ENCODE measurements at regions not wholly inside any gene's neighbourhood (a gene's known extent, or its start where the extent isn't known, plus 50 kb on each side); places are given as distances from the start of the nearest gene placed in this dataset.
A peak's percentile ranks its signal among the peaks of the same experiment; 100 is the strongest.

DNA sequence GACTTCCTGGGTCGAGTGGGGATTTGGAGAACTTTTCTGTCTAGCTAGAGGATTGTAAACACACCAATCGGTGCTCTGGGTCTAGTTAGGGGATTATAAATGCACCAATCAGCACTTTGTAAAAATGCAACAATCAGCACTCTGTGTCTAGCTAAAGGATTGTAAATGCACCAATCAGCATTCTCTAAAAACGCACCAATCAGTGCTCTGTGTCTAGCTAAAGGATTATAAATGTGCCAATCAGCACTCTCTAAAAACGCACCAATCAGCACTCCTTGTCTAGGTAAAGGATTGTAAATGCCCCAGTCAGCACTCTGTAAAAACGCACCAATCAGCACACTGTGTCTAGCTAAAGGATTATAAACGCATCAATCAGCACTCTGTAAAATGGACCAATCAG is 209.0 kb upstream of the SLC35B3 start:
- no peak for DNase-seq (ENCODE audit: low read depth, low spot score)
- H3K79me2 ChIP-seq (ENCODE audit: insufficient read depth, low read length), result no peaks in the 10 kb centered on the region
- no peak overlapping the region for H3K9ac ChIP-seq (ENCODE audit: low read length)
- no peaks in the 10 kb centered on the region for H3K4me1 ChIP-seq (ENCODE audit: control insufficient read depth in 1 of 2, insufficient read depth in 2 of 2, low read length in 2 of 2)
- intact Hi-C loops (cut with micrococcal nuclease), result no loop called here
- H3K4me2 ChIP-seq (ENCODE audit: low read length), result no peak overlapping the region
- ChIA-PET RAD21 (ENCODE audit: low non-redundant PET in 1 of 2, low total read pairs in 2 of 2, uncharacterized antibody in 2 of 2, unreplicated experiment in 2 of 2) (no interaction called here), CTCF (no interaction called here), POLR2A (no interaction called here)
- ATAC-seq, result no peak
- no peaks in the 10 kb centered on the region for H3K9me2 ChIP-seq (ENCODE audit: insufficient read depth)
- BruUV-seq (replicated peaks), result no TSS peak
- no peak overlapping the region for H3K27ac ChIP-seq (ENCODE audit: low read depth, low read length)
- no peaks in the 10 kb centered on the region for H3K36me3 ChIP-seq (ENCODE audit: control insufficient read depth in 1 of 2, insufficient read depth in 2 of 2, low read length in 2 of 2)
- no peaks in the 10 kb centered on the region for H4K20me1 ChIP-seq (ENCODE audit: insufficient read depth)
- H3K9me3 ChIP-seq (ENCODE audit: control insufficient read depth in 1 of 2, insufficient read depth in 1 of 2, low read depth in 1 of 2, low read length in 2 of 2), result no peaks in the 10 kb centered on the region
- H3K27me3 ChIP-seq (ENCODE audit: insufficient read depth, low read length), result no peaks in the 10 kb centered on the region
- no peak overlapping the region for H2AFZ ChIP-seq (ENCODE audit: low read depth, low read length, poor library complexity, severe bottlenecking)
- TF ChIP-seq JUND (IDR thresholded peaks at IDR 0.05) (no peak), SP1 (IDR thresholded peaks at IDR 0.05; ENCODE audit: low read depth) (0 out of 2 replicates have a peak, but pooled peaks have one; percentile 11)
- TF ChIP-seq, protein P1, sequence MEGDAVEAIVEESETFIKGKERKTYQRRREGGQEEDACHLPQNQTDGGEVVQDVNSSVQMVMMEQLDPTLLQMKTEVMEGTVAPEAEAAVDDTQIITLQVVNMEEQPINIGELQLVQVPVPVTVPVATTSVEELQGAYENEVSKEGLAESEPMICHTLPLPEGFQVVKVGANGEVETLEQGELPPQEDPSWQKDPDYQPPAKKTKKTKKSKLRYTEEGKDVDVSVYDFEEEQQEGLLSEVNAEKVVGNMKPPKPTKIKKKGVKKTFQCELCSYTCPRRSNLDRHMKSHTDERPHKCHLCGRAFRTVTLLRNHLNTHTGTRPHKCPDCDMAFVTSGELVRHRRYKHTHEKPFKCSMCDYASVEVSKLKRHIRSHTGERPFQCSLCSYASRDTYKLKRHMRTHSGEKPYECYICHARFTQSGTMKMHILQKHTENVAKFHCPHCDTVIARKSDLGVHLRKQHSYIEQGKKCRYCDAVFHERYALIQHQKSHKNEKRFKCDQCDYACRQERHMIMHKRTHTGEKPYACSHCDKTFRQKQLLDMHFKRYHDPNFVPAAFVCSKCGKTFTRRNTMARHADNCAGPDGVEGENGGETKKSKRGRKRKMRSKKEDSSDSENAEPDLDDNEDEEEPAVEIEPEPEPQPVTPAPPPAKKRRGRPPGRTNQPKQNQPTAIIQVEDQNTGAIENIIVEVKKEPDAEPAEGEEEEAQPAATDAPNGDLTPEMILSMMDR (IDR thresholded peaks at IDR 0.05 in 2 of 3, conservative IDR thresholded peaks at IDR 0.05 in 1 of 3; ENCODE audit: borderline replicate concordance in 1 of 3, insufficient read depth in 1 of 3, low read depth in 2 of 3, low read length in 2 of 3), result no peak
- no peak overlapping the region for H3K4me3 ChIP-seq (replicated peaks in 1 of 2; ENCODE audit: low read depth in 1 of 2, low read length in 2 of 2)

DNA sequence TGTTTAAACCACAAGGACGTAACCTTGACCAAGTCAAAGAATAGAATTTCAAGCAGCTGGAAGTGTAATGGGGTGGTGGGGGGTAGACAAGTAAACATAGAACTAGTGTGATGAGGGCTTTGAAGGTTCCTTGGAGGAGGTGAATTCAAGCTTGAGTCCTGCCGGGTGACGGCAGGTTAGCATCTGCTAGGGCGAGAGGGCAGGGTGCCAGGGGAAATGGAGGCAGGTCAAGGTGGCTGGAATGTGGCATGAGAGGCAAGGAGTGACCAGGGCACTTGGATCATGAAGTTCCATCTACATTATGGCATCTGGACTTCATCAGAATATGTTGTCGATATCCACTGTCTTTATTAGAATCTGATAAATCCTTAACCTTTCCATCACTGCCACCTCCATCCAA is 207.5 kb upstream of the SLC35B3 start:
- Histone ChIP-seq H3K9me3 (ENCODE audit: control insufficient read depth in 1 of 2, insufficient read depth in 1 of 2, low read depth in 1 of 2, low read length in 2 of 2) (no peaks in the 10 kb centered on the region), H3K27me3 (ENCODE audit: insufficient read depth, low read length) (no peaks in the 10 kb centered on the region), H4K20me1 (ENCODE audit: insufficient read depth) (no peaks in the 10 kb centered on the region), H3K36me3 (ENCODE audit: control insufficient read depth in 1 of 2, insufficient read depth in 2 of 2, low read length in 2 of 2) (no peaks in the 10 kb centered on the region), H3K79me2 (ENCODE audit: insufficient read depth, low read length) (no peaks in the 10 kb centered on the region), H3K9me2 (ENCODE audit: insufficient read depth) (no peaks in the 10 kb centered on the region), H3K4me3 (replicated peaks in 1 of 2; ENCODE audit: low read depth in 1 of 2, low read length in 2 of 2) (no peak overlapping the region), H2AFZ (ENCODE audit: low read depth, low read length, poor library complexity, severe bottlenecking) (no peak overlapping the region), H3K4me1 (ENCODE audit: control insufficient read depth in 1 of 2, insufficient read depth in 2 of 2, low read length in 2 of 2) (no peaks in the 10 kb centered on the region), H3K27ac (ENCODE audit: low read depth, low read length) (no peak overlapping the region), H3K4me2 (ENCODE audit: low read length) (no peak overlapping the region), H3K9ac (ENCODE audit: low read length) (no peak overlapping the region)
- BruUV-seq (replicated peaks), result no TSS peak
- DNase-seq (ENCODE audit: low read depth, low spot score) (no peak), ATAC-seq (no peak)
- CTCF ChIA-PET, result no interaction called here
- POLR2A ChIA-PET, result no interaction called here
- intact Hi-C loops (cut with micrococcal nuclease), result no loop called here
- RAD21 ChIA-PET (ENCODE audit: low non-redundant PET in 1 of 2, low total read pairs in 2 of 2, uncharacterized antibody in 2 of 2, unreplicated experiment in 2 of 2), result no interaction called here
- TF ChIP-seq SP1 (IDR thresholded peaks at IDR 0.05; ENCODE audit: low read depth) (no peak), CBX3 (IDR thresholded peaks at IDR 0.05; ENCODE audit: low read depth) (no peak), EZH2 (IDR thresholded peaks at IDR 0.05) (no peak), ZFX (IDR thresholded peaks at IDR 0.05) (no peak), JUND (IDR thresholded peaks at IDR 0.05) (no peak), SRF (IDR thresholded peaks at IDR 0.05; ENCODE audit: low read depth) (no peak), FOSL1 (IDR thresholded peaks at IDR 0.05; ENCODE audit: low read depth) (no peak), CEBPB (IDR thresholded peaks at IDR 0.05; ENCODE audit: low read depth) (no peak), ZNF274 (IDR thresholded peaks at IDR 0.05; ENCODE audit: low read depth, low read length) (no peak), SIN3A (IDR thresholded peaks at IDR 0.05; ENCODE audit: low read depth) (no peak), POLR2A (IDR thresholded peaks at IDR 0.05; ENCODE audit: borderline replicate concordance, extremely low read depth, insufficient read depth, insufficient read length) (no peak)
- TF ChIP-seq, protein P2, sequence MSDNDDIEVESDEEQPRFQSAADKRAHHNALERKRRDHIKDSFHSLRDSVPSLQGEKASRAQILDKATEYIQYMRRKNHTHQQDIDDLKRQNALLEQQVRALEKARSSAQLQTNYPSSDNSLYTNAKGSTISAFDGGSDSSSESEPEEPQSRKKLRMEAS (IDR thresholded peaks at IDR 0.05), result no peak
- TF ChIP-seq, protein P3, sequence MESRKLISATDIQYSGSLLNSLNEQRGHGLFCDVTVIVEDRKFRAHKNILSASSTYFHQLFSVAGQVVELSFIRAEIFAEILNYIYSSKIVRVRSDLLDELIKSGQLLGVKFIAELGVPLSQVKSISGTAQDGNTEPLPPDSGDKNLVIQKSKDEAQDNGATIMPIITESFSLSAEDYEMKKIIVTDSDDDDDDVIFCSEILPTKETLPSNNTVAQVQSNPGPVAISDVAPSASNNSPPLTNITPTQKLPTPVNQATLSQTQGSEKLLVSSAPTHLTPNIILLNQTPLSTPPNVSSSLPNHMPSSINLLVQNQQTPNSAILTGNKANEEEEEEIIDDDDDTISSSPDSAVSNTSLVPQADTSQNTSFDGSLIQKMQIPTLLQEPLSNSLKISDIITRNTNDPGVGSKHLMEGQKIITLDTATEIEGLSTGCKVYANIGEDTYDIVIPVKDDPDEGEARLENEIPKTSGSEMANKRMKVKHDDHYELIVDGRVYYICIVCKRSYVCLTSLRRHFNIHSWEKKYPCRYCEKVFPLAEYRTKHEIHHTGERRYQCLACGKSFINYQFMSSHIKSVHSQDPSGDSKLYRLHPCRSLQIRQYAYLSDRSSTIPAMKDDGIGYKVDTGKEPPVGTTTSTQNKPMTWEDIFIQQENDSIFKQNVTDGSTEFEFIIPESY (IDR thresholded peaks at IDR 0.05; ENCODE audit: extremely low read depth, insufficient replicate concordance, low read length), result no peak
- TF ChIP-seq, protein P4, sequence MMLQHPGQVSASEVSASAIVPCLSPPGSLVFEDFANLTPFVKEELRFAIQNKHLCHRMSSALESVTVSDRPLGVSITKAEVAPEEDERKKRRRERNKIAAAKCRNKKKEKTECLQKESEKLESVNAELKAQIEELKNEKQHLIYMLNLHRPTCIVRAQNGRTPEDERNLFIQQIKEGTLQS (IDR thresholded peaks at IDR 0.05), result no peak
